ENCODE measurements at regions not wholly inside any gene's neighbourhood (a gene's known extent, or its start where the extent isn't known, plus 50 kb on each side); places are given as distances from the start of the nearest gene placed in this dataset.

DNA sequence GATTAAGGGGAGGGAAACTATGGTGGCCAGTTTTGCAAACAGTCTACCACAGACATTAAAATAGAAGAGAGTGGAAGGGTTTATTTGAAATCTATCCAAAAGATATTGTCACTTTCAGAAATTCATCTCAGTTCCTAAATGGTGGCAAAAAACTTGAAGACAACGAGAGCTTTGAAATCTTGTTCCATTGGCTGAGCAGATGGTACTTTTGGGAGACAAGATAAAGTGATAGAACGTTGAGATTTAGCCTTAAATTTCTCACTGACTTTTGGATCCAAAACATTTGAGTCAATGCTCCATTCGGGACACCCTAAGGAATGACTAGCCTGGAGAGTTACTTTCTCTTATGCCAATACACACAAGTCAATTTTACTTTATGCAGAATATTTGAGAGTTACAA lies 319.1 kb upstream of the LARGE1 start:
- TF ChIP-seq, protein P1, sequence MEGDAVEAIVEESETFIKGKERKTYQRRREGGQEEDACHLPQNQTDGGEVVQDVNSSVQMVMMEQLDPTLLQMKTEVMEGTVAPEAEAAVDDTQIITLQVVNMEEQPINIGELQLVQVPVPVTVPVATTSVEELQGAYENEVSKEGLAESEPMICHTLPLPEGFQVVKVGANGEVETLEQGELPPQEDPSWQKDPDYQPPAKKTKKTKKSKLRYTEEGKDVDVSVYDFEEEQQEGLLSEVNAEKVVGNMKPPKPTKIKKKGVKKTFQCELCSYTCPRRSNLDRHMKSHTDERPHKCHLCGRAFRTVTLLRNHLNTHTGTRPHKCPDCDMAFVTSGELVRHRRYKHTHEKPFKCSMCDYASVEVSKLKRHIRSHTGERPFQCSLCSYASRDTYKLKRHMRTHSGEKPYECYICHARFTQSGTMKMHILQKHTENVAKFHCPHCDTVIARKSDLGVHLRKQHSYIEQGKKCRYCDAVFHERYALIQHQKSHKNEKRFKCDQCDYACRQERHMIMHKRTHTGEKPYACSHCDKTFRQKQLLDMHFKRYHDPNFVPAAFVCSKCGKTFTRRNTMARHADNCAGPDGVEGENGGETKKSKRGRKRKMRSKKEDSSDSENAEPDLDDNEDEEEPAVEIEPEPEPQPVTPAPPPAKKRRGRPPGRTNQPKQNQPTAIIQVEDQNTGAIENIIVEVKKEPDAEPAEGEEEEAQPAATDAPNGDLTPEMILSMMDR (IDR thresholded peaks at IDR 0.05): no peak
- TF ChIP-seq POLR2A (IDR thresholded peaks at IDR 0.05) (no peak), POLR2AphosphoS5 (IDR thresholded peaks at IDR 0.05) (no peak), EP300 (IDR thresholded peaks at IDR 0.05; ENCODE audit: low read depth) (no peak)
